ENCODE measurements at regions not wholly inside any gene's neighbourhood (a gene's known extent, or its start where the extent isn't known, plus 50 kb on each side); places are given as distances from the start of the nearest gene placed in this dataset.

- TF ChIP-seq, protein P1, sequence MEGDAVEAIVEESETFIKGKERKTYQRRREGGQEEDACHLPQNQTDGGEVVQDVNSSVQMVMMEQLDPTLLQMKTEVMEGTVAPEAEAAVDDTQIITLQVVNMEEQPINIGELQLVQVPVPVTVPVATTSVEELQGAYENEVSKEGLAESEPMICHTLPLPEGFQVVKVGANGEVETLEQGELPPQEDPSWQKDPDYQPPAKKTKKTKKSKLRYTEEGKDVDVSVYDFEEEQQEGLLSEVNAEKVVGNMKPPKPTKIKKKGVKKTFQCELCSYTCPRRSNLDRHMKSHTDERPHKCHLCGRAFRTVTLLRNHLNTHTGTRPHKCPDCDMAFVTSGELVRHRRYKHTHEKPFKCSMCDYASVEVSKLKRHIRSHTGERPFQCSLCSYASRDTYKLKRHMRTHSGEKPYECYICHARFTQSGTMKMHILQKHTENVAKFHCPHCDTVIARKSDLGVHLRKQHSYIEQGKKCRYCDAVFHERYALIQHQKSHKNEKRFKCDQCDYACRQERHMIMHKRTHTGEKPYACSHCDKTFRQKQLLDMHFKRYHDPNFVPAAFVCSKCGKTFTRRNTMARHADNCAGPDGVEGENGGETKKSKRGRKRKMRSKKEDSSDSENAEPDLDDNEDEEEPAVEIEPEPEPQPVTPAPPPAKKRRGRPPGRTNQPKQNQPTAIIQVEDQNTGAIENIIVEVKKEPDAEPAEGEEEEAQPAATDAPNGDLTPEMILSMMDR (IDR thresholded peaks at IDR 0.05) = no peak
- no peak for TF ChIP-seq REST (IDR thresholded peaks at IDR 0.05; ENCODE audit: insufficient read depth in 1 of 2, low read depth in 2 of 2, low read length in 1 of 2)
- no peak for TF ChIP-seq TCF7L2 (IDR thresholded peaks at IDR 0.05; ENCODE audit: low read depth, low read length)
These were observed 269.6 kb downstream of the SMARCA2 start for GRCh38 chr9:2284770-2285169.

Measured in Panc1 (cell line).